HUES6 (cell line): ENCODE measurements at regions not wholly inside any gene's neighbourhood (a gene's known extent, or its start where the extent isn't known, plus 50 kb on each side); places are given as distances from the start of the nearest gene placed in this dataset.
"Not testable (repeated sequence)": the region's sequence is repeated elsewhere in the genome, so short reads cannot be mapped to it uniquely, and the experiment has no call there.

Experiments
- H3K27ac ChIP-seq: 2 replicates; pipeline ENCODE4 v1.7.0; 2013; ENCODE audit warnings: low read depth, mild to moderate bottlenecking, low read length, inconsistent platforms
- H3K27me3 ChIP-seq: 2 replicates; pipeline ENCODE4 v1.6.1; 2013; ENCODE audit warnings: low read length; ENCODE audit not compliant: control insufficient read depth, insufficient read depth
- H3K36me3 ChIP-seq: 2 replicates; pipeline ENCODE4 v1.6.1; 2013; ENCODE audit warnings: low read length; ENCODE audit not compliant: control insufficient read depth, insufficient read depth
- H3K4me1 ChIP-seq: 2 replicates; pipeline ENCODE4 v1.6.1; 2013; ENCODE audit warnings: low read length; ENCODE audit not compliant: control insufficient read depth, insufficient read depth
- H3K4me3 ChIP-seq: 2 replicates; pipeline ENCODE4 v1.5.1; 2013; ENCODE audit warnings: low read depth, low read length
- H3K9ac ChIP-seq: one replicate; pipeline ENCODE4 v1.6.1; 2013; ENCODE audit warnings: mild to moderate bottlenecking, low read length
- H3K9me3 ChIP-seq: 2 replicates; pipeline ENCODE4 v1.6.1; 2013; ENCODE audit warnings: low read depth, low read length; ENCODE audit not compliant: control insufficient read depth, insufficient read depth

DNA sequence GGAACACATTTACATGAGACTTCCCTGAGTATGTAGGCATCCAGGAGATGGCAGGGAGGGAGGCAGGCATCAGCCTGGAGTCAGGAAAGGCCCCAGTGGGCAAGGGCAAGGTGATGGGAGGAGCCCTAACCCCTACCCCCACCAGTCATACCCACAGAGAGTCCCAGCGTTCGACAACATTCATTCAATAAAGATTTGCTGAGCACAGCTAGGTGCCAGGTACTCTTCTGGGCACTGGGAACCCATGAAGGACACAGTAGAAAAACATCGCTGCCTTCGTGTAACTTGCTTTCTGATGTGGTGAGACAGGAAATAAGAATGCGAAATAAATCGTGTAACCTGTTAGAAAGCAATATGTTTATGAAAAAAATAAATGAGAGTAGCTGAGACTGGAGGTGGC lies 77.3 kb upstream of the GADD45A start:
- Histone ChIP-seq H3K27ac (no peak overlapping the region), H3K4me1 (peaks cover 3% of the 10 kb centered on the region; the same call in 1 of the 2 replicates), H3K9me3 (no peaks in the 10 kb centered on the region), H3K9ac (no peak overlapping the region), H3K36me3 (no peaks in the 10 kb centered on the region), H3K27me3 (no peaks in the 10 kb centered on the region), H3K4me3 (no peak overlapping the region)

DNA sequence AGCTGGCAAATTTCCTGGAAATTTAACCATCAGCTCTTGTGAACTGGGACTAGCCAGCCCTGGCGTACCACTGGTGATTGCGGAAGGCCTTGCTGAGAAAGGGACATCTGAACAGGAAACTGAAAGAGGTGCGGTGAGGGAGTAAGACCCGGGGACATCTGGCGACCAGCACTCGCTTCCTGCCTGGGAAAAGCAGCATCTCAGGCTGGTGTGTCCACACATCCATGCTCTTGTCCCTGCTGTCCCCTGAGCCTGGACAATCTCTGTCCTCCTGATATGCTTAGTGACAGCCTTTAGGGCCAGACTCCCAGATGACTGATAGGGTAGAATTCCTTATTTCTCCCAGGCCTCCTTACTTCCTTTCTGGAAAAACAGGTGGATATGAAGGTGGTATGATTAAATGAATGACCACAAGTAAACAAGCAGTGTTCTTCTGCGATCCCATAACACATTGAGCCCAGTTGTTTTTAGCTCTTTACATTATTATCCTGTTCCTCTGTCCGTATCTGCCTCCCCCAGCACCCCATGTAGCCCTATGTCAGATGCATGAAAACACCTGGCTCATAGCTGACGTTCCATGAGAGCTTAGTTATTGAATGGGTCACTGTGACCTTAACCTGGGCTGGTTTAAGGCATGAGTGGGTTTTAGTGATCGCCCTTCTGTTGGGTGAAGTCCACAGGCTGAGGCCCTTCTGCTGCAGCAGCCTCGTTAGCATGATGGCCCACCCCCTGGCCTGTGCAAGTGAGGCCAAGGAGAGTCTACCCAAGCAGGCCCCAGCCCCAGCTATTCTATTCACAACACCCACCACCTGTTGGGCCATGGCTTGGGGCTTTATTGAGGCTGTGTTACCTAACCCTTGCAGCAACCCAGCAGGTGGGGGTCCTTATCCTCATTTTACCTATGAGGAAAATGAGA lies 76.1 kb upstream of the GADD45A start:
- Histone ChIP-seq H3K9ac (no peak overlapping the region), H3K9me3 (no peaks in the 10 kb centered on the region), H3K27me3 (no peaks in the 10 kb centered on the region), H3K4me3 (no peak overlapping the region), H3K4me1 (peaks cover 3% of the 10 kb centered on the region; the same call in 1 of the 2 replicates), H3K27ac (no peak overlapping the region), H3K36me3 (no peaks in the 10 kb centered on the region)

DNA sequence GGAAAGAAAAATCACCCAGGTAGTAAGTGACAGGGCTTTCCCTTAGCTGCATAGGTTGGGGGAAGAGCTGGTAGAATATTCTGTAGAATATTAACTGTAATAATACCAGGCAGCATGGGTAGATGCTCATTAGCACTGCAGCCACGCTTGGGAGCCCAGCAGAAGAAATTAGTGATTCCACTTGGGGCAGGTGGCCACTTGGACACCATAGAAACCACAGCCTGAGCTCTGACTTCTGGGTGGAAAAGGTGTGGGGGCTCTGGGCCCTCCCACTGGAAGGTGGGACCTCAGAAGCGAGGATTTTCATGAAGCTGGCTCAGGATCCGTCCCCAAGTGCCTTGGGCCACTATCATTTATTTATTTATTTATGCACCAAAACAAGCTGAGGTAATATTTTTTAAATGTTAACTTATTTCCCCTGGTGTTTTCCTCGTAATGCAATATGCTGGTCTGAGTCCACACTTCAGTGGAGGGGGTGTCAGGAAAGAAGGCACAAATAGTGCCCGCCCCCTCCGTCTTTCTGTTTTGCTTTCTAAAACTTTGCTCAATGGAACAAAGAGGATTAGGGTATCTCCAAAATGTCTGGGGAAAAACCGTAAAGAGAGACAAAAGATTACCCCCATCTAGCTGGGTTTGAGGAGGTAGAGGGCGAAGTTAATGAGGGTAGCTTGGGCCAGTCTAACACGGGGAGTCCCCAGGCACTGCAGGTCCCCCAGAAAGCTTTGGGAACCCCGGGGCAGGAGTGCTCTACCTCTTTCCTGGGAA lies 75.2 kb upstream of the GADD45A start:
- H3K27ac ChIP-seq, result no peak overlapping the region
- no peaks in the 10 kb centered on the region for H3K9me3 ChIP-seq
- H3K9ac ChIP-seq, result no peak overlapping the region
- H3K27me3 ChIP-seq, result no peaks in the 10 kb centered on the region
- peaks cover 3% of the 10 kb centered on the region; the same call in 1 of the 2 replicates for H3K4me1 ChIP-seq
- H3K4me3 ChIP-seq, result no peak overlapping the region
- H3K36me3 ChIP-seq, result no peaks in the 10 kb centered on the region

DNA sequence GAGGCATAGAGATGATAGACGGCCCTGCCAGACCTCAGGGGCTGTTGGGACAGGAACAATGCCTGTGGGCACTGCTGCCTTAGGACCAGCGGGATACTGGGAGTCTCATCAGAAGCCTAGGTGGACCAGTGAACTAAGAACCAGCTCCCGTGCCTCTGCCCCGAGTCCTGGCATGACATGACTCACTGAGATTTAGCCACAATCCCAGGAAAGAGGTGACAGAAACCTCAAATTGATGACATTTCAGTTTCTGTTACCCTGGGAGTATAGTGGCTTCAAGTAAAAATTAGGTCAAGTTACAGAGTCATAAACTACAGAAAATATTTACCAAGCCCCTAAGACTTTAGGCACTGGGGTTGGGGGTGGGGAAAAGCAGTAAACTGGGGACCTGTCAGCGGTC lies 74.6 kb upstream of the GADD45A start:
- Histone ChIP-seq H3K4me3 (no peak overlapping the region), H3K4me1 (peaks cover 2% of the 10 kb centered on the region; the same call in 1 of the 2 replicates), H3K36me3 (no peaks in the 10 kb centered on the region), H3K27ac (no peak overlapping the region), H3K27me3 (no peaks in the 10 kb centered on the region), H3K9me3 (no peaks in the 10 kb centered on the region; the same call in 1 of the 2 replicates), H3K9ac (no peak overlapping the region)

DNA sequence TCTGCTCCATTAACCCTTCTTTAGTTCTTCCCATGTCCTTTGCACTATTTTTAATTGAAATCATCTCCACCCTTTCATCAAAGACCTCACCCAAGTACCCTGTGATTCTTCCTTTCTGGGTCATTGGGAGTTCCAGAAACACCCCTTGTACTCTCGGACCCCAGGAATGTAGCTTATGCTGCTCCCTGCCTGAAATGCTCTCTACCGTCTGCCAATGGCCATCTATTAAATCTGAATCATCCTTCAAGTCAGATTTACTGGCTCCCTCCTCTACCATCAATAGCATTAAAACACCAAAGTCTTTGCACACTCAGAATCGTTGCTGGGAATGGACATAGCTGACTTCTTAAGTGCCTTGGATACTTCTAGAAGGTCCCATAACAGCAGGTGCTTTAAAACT lies 73.2 kb upstream of the GADD45A start:
- H3K9me3 ChIP-seq, result no peaks in the 10 kb centered on the region; the same call in 1 of the 2 replicates
- H3K4me1 ChIP-seq, result no peaks in the 10 kb centered on the region; the same call in 1 of the 2 replicates
- no peaks in the 10 kb centered on the region for H3K27me3 ChIP-seq
- H3K4me3 ChIP-seq, result no peak overlapping the region
- H3K36me3 ChIP-seq, result no peaks in the 10 kb centered on the region
- no peak overlapping the region for H3K9ac ChIP-seq
- H3K27ac ChIP-seq, result no peak overlapping the region

DNA sequence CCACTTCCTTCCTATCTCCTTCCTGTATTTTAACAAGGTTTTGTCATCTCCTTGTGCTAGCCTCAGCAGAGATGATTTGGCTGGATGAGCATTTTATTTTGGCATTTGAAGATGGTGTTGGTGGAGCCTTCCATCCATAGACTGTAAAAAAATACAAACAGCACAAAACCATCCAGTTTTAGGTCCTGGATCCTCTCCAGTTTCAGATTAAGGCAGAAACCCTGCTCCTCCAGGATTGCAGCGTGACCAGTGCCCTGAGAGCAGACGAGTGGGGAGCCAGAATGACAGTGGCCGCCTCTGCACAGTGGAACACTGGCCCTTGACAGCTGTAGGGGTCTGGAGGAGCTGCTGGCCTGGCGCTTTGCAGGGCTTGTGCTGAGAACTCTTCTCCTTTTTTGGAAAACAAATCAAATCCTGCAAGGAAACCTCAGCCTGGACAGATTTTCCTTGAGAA lies 72.2 kb upstream of the GADD45A start:
- Histone ChIP-seq H3K27ac (no peak overlapping the region), H3K4me1 (no peaks in the 10 kb centered on the region; the same call in 1 of the 2 replicates), H3K9ac (no peak overlapping the region), H3K36me3 (no peaks in the 10 kb centered on the region), H3K4me3 (no peak overlapping the region), H3K27me3 (no peaks in the 10 kb centered on the region), H3K9me3 (no peaks in the 10 kb centered on the region; the same call in 1 of the 2 replicates)

DNA sequence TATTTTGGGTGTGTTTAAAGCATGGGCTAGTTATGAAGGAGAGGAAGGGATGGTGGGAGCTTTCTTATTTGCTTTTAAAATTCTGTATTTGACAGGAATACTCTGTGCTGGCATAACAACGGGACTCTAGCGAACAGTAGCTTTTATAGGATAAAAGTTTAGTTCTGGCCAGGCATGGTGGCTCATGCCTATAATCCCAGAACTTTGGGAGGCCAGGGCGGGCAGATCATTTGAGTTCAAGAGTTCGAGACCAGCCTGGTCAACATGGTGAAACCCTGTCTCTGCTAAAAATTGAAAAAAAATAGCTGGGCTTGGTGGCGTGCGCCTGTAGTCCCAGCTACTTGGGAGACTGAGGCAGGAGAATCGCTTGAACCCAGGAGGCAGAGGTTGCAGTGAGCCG lies 71.5 kb upstream of the GADD45A start:
- H3K27ac ChIP-seq, H3K9ac ChIP-seq, H3K27me3 ChIP-seq, H3K4me1 ChIP-seq, H3K9me3 ChIP-seq, H3K36me3 ChIP-seq, H3K4me3 ChIP-seq: not testable (repeated sequence)

DNA sequence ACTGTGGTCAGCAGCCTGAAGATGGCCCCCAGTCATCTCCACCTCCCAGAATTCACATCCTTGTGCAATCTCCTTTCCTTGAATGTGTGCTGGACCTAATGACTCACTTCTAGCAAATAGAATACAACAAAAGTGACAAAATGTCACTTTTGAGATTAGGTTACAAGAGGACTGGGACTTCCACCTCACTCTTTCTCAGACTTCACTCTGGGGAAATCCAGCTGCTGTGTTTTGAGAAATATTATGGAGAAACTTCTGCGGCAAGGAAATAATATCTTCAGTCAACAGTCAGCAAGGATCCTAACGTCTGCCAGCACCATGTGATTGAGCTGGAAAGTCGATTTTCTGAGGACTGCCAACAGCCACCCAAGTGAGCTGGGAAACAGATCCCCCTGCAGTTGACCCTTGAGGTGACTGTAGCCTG lies 70.5 kb upstream of the GADD45A start:
- H3K9ac ChIP-seq, result no peak overlapping the region
- H3K4me3 ChIP-seq, result no peak overlapping the region
- no peaks in the 10 kb centered on the region for H3K36me3 ChIP-seq
- H3K9me3 ChIP-seq, result no peaks in the 10 kb centered on the region; the same call in 1 of the 2 replicates
- H3K27me3 ChIP-seq, result no peaks in the 10 kb centered on the region
- H3K4me1 ChIP-seq, result no peaks in the 10 kb centered on the region
- H3K27ac ChIP-seq, result no peak overlapping the region

DNA sequence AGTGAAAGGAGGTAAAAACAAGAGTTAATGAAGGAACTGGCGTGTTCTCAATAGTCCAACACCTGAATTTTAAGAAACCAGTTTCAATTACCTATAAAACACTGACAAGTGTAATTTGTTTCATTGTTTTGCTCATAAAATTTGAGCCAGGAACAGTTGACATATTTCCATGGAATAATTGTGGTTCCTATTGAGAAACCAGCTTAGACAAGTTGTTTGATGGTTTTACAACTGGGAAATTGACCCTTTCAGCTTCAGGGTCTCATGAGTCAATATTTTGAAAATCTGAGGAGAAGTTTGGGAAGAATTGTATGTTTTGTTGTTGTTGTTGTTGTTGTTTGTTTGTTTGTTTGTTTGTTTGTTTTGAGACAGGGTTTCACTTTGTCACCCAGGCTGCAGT lies 69.1 kb upstream of the GADD45A start:
- Histone ChIP-seq H3K36me3 (no peaks in the 10 kb centered on the region), H3K27me3 (no peaks in the 10 kb centered on the region), H3K27ac (no peak overlapping the region), H3K9me3 (no peaks in the 10 kb centered on the region; the same call in 1 of the 2 replicates), H3K4me3 (no peak overlapping the region), H3K4me1 (no peaks in the 10 kb centered on the region), H3K9ac (no peak overlapping the region)

DNA sequence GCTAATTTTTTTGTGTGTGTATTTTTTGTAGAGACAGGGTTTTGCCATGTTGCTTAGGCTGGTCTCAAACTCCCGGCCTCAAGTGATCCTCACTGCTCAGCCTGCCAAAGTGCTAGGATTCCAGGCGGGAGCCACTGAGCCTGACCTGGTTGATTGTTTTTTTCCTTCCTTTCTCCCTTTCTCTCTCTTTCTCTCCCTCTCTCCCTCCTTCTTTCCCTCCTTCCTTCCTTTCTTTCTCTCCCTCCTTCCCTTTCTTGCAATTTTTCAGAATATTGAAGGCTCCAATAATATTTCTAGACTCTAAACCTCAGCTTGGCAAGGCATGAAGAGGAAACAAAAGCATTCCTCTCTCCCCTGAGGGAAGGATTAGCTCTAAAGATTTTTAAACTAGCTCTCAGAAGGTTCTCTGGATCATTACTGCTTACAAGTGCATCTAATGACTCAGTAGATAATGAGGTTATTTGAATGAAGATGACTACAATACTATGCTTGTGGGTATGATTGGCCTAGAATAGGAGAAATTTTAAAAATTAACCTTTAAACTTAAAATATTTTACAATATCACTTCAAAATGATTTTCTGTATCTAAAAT lies 68.5 kb upstream of the GADD45A start:
- no peaks in the 10 kb centered on the region for H3K27me3 ChIP-seq
- H3K27ac ChIP-seq, result no peak overlapping the region
- no peaks in the 10 kb centered on the region for H3K36me3 ChIP-seq
- no peaks in the 10 kb centered on the region for H3K4me1 ChIP-seq
- H3K9me3 ChIP-seq, result no peaks in the 10 kb centered on the region; the same call in 1 of the 2 replicates
- H3K4me3 ChIP-seq, result no peak overlapping the region
- H3K9ac ChIP-seq, result no peak overlapping the region
